NCI-H146 treated with DMSO at 0.1 percent for 48 hours (cell line): ENCODE measurements at regions not wholly inside any gene's neighbourhood (a gene's known extent, or its start where the extent isn't known, plus 50 kb on each side); places are given as distances from the start of the nearest gene placed in this dataset.
"Not testable (repeated sequence)": the region's sequence is repeated elsewhere in the genome, so short reads cannot be mapped to it uniquely, and the experiment has no call there.

ENCODE experiments used
- DNase-seq: peaks from one replicate; lab custom pipeline; 2025; ENCODE audit not compliant: unreplicated experiment; lab: John Stamatoyannopoulos, UW

DNA sequence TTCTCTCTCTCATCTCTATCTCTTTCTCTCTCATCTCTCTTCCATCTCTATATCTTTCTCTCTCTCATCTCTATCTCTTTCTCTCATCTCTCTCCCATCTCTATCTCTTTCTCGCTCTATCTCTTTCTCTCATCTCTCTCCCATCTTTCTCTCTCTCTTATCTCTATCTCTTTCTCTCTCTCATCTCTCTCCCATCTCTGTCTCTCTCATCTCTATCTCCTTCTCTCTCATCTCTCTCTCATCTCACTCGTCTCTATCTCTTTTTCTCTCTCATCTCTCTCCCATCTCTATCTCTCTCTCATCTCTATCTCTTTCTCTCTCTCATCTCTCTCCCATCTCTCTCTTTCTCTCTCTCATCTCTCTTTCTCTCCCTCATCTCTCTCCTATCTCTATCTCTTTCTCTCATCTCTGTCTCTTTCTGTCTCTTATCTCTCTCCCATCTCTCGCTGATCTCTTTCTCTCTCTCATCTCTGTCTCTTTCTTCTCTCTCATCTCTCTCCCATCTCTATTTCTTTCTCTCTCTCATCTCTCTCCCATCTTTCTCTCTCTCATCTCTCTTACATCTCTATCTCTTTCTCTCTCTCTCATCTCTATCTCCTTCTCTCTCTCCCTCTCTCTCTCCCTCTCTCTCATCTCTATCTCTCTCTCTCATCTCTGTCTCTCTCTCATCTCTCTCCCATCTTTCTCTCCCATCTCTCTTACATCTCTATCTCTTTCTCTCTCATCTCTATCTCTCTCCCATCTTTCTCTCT lies 388.7 kb downstream of the NPHP4 start:
- DNase-seq, result no peak

DNA sequence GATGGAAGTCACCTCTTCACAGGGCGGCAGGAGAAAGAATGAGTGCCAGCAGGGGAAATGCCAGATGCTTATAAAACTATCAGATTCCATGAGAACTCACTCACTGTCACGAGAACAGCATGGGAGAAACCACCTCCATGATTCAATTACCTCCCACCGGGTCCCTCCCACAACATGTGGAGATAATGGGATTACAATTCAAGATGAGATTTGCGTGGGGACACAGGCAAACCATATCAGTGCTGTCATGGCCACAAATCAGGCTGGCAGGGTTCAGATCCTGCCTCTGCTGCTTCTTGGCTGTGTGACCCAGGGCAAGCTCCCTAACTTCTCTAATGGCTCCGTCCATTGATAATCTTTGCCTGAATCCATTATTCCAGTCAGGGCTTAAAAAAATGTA lies 389.5 kb downstream of the NPHP4 start:
- DNase-seq, result not testable (repeated sequence)

DNA sequence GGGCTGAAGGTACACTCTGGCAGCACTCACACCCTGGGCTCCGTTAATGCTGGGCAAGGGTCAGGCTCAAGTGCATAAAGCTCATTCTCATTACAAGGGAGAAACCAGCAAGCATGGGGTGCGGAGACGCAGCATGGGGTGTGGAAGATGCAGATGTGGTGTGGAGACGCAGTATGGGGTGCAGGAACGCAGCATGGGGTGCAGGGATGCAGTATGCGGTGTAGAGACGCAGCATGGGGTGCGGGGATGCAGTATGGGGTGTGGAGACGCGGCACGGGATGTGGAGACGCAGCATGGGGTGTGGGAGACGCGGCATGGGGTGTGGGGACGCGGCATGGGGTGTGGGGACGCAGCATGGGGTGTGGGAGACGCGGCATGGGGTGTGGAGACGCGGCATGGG lies 390.7 kb downstream of the NPHP4 start:
- no peak for DNase-seq

DNA sequence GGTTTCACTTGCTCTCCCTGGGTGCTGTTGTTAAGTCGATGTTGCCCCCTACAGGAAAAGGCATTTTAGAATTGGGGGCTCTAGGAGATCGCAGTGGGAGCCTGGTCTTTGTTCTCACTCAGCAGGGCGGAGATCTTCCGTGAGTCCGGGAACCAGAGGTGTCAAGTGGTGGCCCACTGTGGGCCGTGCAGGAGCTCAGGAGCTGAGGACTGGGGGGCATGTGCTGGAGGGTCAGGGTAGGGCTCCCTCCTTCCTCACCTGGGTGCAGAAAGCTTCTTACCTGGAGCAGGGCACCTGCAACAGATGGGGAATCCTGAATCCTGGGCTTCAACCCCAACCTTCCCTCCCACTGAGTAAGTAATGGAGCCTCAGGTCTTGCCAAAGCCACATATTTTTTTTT lies 392.7 kb downstream of the NPHP4 start:
- no peak for DNase-seq

DNA sequence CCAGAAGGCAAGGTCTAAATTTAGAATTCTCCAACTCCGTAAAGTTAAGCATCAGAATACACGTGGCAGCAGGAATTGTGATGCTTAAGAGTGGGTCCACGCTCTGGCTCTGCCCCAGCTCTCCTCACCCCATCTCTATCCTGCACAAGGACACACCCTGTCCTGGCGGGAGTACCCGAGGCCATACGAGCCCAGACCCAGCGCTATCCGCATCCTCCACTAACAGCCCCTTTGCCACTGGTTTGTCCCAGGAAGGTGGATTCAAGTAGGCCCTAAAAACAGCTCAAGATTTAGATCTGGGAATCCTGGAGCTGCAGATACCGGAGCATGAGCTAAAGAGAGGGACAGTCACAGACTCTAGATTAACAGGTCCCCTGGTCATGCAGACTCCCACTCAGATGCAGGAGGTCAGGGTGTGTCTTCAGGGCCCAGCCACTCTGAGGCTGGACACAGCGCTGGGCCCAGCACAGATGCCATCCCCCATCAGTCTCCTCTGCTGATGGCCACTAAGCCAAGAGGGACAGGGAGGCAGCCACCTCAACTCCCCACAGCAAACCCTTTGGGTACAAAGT lies 393.3 kb downstream of the NPHP4 start:
- DNase-seq, result no peak

DNA sequence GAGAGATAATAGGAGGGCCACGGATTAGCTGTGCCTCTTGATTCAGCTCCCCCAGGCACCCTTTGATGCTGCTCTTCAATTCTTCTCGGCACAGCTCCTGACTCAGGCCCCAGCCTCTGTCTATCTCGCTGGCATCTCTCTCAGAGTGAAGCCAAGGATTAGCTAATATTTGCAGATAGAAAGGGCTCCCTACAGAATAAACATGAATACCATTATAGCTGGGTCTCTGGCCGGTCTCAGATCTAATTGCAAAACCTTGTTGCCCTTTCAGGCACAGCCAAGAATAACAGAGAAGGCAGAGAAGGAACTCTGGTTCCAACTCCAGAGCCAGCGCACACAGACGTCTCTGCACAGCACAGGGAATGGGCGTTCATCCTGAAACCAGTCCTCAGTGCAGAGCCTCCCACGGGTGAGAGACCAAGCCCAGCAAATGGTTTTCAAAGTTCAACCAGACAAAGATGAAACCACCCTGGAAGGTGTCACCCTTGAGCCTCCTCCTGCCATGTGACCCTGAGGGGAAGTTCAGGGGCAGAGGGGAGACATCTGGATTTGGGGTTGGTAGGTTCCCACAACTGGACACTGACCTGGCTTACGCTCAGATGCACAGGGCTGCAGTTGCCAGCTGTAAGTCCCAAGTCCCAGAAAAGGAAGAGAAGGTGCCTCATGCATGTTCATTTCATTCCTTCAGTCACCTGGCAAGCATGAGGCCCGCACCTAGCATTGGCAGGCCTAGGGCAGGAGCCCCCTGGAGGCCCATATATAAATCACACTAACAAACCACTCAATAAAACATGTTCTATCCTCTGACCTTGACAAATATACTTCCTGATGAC lies 394.0 kb downstream of the NPHP4 start:
- no peak for DNase-seq

DNA sequence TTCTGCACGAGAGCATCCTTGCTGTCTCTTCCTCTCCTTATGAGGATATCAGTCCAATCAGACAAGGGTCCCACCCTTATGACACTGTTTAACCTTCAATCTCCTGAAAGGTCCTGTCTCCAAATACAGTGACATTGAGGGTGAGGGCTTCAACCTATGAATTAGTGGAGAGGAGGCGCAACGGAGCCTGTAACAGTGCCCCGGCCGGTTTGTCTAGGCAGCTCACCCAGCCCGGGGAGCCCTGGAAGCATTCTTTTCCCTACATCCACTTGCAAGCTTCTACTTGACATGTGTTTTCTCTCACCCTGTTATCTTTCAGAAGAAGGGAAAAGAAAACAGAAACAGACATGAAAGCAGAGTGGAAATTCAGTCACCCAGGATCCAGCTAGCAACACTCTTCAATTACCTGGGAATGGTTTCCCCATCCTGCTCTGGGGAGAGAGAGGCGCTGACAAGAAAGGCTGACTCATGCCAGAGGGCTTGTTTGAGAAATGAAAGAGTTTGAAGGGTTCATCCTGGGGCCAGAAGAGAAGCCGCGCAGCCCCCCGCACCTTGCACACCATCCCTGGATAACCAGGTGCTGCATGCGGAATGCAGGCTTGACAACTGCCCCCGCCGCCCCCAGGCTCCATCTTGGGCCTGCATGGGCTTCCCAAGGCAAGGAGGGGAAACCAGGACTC lies 394.9 kb downstream of the NPHP4 start:
- no peak for DNase-seq

DNA sequence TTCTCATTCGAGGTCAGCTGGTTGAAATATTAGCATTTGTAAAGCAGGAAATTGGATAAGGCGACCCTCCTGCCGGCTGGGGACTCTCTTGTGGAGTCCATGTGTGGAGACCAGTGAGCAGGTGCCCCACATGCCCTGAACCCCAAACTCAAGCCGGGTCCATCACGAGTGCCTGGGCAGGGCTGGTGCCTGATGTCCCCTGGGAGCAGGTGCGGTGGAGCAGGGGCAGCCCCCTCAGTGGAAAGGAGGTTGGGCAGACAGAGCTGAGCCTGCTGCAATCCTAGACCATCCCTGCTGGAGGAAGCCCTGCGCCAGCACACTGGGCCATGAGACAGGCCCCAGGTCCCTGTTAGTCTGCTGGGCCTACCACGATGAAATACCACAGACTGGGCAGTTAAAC lies 395.6 kb downstream of the NPHP4 start:
- no peak for DNase-seq

DNA sequence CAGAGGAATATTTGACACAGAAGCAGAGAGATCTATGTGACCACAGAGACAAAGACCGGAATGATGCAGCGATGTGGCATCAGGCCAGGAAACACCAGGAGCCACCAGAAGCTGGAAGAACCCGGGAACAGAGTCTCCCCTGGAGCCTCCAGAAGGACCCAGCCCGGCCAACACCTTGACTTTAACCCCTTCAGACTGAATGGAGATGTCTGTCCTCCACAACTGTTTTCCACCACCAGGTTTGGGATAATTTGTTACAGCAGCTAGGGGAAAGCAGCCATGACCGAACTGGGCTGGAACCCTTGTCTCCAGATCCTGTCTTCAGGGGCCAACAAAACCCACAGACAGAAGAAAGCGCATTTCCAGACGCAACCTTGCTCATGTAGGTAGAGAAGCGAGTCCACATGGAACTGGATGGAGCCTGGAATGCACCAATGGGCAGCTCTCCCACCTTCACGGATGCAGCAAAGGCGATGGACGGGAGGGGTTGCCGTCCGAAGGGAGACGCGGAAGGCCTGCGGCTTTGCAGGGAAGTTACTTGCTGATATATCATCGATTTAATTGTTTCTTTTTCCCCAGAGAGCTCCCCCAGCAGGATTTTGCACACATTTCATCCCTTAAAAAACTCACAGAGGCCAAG lies 396.6 kb downstream of the NPHP4 start:
- no peak for DNase-seq

DNA sequence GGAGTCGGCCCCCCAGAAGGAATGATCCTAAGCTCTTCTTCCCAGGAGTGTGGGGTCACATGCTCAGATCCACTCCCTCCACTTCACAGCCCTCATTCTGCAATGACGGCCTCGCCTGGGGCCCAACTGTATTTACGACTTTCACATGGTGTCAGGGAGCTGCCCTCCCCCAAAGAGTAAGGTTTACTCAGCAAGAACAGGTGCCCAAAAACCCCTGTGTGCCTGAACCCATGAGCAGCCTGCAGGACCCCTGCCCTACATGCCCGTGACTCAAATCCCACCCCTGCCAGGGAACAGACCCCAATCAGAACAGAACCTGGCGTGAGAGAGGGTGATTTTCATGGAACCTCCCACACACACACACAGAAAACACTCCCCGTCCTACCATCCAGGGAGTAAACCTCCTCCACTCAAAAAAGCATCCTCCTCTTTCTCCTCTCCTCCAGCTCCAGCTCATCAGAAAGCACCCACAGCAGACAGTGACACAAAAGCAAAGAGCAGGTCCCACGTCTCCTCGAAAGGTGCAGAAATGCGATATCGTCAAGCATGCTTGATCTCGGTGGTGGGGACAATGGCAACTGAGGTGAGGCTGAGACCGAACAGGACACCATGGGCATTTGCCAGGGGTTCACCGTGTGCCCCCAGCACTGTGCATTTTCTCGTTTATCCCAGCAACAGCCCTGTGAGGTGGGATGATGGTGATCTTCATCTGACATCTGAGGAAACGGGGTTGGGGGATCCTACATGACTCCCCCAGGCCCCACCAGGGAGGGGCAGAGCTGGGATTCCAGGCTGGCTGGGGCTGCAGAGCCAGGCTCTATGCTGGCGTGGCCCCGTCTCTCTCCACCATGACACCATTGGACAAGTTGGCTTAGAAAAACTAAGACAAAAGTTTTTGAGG lies 397.9 kb downstream of the NPHP4 start:
- DNase-seq, result no peak

DNA sequence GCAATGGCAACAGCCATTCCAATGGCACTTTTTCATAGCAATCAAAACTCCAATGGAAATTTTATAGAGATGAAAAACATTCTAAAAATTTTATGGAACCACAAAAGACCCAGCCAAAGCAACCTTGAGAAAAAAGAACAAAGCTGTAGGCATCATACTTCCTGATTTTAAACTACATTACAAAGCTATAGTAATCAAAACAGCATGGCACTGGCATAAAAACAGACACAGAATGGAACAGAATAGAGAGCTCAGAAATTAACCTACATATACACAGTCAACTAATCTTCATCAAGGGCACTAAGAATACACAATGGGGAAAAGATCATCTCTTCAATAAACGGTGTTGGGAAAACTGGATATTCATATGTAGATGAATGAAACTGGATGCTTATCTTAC lies 401.5 kb downstream of the NPHP4 start:
- DNase-seq, result no peak

DNA sequence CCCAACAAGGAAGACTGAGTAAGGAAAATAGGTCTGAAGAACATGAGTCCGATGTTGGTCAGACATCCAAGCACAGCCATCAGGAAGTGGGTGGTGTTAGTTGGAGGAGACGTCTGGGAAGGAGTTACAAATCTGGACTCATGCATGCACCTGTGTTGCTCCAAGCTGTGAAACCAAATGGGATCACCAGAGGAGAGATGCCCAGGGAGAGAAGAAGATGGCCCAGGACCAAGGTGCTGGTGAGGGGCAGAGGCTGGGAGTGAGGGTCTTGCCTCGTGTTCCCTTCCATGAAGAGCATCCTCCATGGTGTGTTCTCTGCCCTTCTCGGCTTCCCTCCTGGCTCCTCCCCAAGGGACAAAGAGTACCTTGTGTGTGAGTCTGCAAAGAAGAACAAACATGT lies 405.6 kb downstream of the NPHP4 start:
- DNase-seq, result no peak

DNA sequence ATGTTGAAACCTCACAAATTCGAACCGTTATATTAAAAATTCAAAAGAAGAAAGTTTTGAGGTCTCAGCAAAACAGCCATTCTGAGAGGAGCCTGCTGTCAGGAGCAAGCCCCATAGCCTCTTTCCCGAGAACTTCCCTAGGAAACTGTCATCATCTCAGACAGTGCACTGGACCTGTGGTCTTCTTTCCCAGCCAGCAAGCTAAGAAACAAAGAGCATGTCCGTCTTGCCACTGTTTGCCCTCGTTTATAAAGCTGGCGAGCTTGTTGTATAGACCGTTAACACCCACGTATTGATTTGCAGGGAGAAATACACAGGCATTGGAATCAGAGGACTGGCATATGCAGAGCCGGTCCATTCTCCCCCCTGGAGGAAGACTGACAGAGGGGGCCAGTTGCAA lies 407.0 kb downstream of the NPHP4 start:
- no peak for DNase-seq

DNA sequence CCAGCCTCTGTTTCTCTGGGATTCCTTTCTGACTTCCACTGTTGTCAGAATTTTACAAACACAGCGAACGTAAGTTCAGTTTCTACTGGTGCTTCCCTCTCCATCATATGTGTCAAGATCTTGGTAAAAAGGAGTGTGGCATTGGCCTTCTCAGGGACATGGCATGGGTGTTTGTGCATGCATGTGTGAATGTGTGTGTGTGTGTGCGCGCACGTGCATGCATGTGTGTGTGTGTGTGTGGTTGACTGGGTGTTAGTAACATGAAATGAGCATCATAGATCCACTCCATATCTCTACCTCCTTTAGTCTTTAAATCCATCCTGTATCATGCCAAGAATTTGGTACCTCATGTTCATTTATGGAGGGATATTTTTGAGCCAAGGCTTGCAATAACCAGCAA lies 411.3 kb downstream of the NPHP4 start:
- DNase-seq, result no peak

DNA sequence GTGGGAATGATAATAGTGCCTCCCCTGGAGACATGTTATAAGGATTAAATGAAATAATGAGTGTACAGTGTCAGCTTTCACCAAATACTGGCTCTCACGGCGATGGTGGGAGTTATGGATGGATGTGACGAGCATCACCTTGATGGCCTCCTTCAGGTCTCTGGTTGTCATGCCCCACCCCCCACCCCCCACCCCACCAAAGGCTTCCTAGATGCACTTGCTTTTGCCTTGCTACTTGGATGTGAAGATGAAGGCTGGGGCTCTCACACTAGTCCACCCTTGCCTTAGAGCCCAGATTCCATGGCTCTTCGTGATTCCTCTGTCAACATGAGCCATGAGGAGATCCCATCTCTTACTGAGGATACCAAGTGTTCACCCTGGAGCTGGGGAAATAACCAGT lies 412.3 kb downstream of the NPHP4 start:
- DNase-seq, result no peak

DNA sequence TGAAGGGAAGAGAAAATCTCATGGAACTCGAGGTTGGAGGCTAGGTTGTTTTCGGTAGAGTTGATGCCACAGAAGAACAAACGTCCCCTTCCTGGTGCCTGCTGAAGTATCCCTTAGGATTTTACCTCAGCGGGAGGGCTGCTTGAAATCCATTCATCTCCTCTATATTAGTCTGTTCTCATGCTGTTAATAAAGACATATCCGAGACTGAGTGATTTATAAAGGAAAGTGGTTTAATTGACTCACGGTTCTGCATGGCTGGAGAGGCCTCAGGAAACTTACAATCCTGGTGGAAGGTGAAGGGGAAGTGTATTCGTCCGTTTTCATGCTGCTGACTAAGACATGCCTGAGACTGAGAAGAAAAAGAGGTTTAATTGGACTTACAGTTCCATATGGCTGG lies 413.5 kb downstream of the NPHP4 start:
- DNase-seq, result no peak

DNA sequence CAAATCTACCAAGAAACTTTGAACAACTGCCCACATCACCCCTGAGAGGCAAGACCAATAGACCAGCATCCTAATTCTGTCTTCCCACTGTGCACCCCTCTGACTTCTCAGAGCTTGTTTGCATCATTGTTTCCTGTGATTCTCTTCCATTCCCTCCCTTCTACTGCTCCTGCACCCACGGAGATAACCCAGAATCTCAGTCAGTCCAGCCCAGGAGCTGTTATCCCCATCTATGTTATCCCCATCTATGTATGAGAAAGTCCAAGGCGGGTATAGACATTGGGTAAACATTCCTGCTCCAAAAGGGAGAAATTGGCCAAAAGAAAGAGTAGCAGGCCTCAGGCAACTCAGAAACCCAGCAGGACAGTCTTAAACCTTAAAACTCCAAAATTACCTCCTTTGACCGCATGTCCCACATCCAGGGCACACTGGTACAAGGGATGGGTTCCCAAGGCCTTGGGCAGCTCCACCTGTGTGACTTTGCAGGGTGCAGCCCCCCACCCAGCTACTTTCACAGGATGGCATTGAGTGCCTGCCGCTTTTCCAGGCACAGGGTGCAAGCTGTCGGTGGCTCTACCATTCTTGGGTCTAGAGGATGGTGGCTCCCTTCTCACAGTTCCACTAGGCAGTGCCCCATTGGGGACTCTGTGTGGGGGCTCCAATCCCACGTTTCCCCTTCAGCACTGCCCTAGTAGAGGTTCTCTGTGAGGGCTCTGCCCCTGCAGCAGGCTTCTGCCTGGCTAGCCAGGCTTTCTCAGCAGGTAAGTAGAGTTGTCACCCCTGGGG lies 414.8 kb downstream of the NPHP4 start:
- DNase-seq, result no peak

DNA sequence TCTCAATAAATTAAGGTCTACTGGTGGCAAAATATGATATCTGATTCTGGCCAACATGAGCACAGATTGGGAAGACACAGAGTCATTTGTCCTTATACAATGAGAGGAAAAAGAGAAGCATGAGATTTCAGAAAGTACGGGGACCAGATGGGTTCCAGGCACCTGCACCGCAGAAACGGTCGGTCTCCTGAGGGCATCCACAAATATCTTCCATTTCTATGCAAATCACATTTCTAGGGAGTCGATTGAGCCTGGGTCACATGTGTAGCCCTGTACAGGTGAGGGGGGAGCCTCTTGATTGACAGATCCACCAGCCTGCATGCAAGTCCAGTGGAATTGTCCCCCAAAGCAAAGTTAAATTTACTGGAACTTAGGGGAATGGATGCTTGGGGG lies 415.6 kb downstream of the NPHP4 start:
- no peak for DNase-seq

DNA sequence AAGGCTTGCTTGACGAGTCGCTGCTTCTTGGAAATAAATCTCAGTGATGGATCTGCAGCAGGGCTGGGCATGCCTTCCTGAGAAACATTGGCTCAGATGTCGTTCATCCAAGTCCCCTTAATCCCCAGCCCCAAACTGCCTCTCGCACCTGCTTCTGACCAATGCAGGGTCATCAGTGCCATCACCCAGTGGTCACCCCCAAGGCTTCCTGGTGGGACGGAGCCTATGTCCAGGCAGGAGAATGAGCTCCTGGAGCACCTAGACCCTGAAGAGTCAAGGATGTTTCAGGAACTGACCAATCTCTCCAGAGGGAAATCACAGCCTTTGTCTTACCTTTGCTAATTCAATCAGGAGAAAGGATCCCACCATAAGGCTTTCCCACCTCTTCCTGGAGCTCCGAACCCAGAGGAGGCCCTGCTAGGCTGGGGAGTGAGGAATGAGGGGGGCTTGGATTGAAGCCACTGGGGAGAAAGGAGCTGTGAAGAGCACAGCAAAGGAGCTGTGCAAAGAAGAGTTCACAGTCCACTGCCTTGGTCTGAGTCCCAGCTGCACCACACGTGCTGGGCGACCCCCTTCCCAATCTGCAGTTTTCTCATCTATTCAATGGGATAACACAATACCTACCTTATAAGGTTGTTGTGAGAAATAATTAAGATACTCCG lies 416.1 kb downstream of the NPHP4 start:
- no peak for DNase-seq
